H9 (cell line): ENCODE measurements at regions not wholly inside any gene's neighbourhood (a gene's known extent, or its start where the extent isn't known, plus 50 kb on each side); places are given as distances from the start of the nearest gene placed in this dataset.
"Not testable (repeated sequence)": the region's sequence is repeated elsewhere in the genome, so short reads cannot be mapped to it uniquely, and the experiment has no call there.

ENCODE experiments used
- DNase-seq: peaks from one replicate; pipeline ENCODE4 v3.0.0-alpha.2; 2017
- H2AFZ ChIP-seq: one replicate; pipeline ENCODE4 v1.6.1; 2013; ENCODE audit warnings: mild to moderate bottlenecking, low read length, control low read depth, moderate library complexity
- H2AK5ac ChIP-seq: 2 replicates; pipeline ENCODE4 v1.6.1; 2013; ENCODE audit warnings: low read length, control low read depth, mixed read lengths; ENCODE audit not compliant: insufficient read length
- H2BK120ac ChIP-seq: one replicate; pipeline ENCODE4 v1.6.1; 2013; ENCODE audit warnings: low read depth, mild to moderate bottlenecking, low read length, control low read depth, inconsistent platforms; ENCODE audit not compliant: poor library complexity, severe bottlenecking
- H2BK12ac ChIP-seq: 2 replicates; pipeline ENCODE4 v1.6.1; 2013; ENCODE audit warnings: low read length, control low read depth, mixed read lengths, low read depth; ENCODE audit not compliant: insufficient read length
- H2BK15ac ChIP-seq: 2 replicates; pipeline ENCODE4 v1.6.1; 2013; ENCODE audit warnings: low read depth, low read length, control low read depth
- H2BK20ac ChIP-seq: one replicate; pipeline ENCODE4 v1.6.1; 2013; ENCODE audit warnings: low read depth, mild to moderate bottlenecking, low read length, control low read depth, inconsistent platforms; ENCODE audit not compliant: poor library complexity, severe bottlenecking
- H2BK5ac ChIP-seq: 2 replicates; pipeline ENCODE4 v1.6.1; 2013; ENCODE audit warnings: low read length, control low read depth, mixed read lengths; ENCODE audit not compliant: insufficient read length
- H3K14ac ChIP-seq: 2 replicates; pipeline ENCODE4 v1.6.1; 2013; ENCODE audit warnings: low read length, control low read depth; ENCODE audit not compliant: insufficient read depth
- H3K18ac ChIP-seq: 2 replicates; pipeline ENCODE4 v1.6.1; 2013; ENCODE audit warnings: low read depth, mild to moderate bottlenecking, mixed read lengths, low read length, control low read depth; ENCODE audit not compliant: insufficient read length
- H3K23ac ChIP-seq: 2 replicates; pipeline ENCODE4 v1.6.1; 2013; ENCODE audit warnings: low read length, control low read depth, mixed read lengths, low read depth; ENCODE audit not compliant: insufficient read length
- H3K23me2 ChIP-seq: 2 replicates; pipeline ENCODE4 v1.6.1; 2013; ENCODE audit warnings: low read depth, mild to moderate bottlenecking, mixed read lengths, low read length, control low read depth; ENCODE audit not compliant: insufficient read length, poor library complexity, severe bottlenecking
- H3K27ac ChIP-seq: 2 replicates; pipeline ENCODE4 v1.5.1; 2013; ENCODE audit warnings: low read length, control low read depth, mixed read lengths, low read depth; ENCODE audit not compliant: insufficient read length
- H3K27me3 ChIP-seq: 2 replicates; pipeline ENCODE4 v1.6.1; 2013; ENCODE audit warnings: low read length, control low read depth, inconsistent platforms; ENCODE audit not compliant: insufficient read depth
- H3K4ac ChIP-seq: 2 replicates; pipeline ENCODE4 v1.6.1; 2013; ENCODE audit warnings: low read depth, mild to moderate bottlenecking, control low read depth, inconsistent platforms, low read length, moderate library complexity
- H3K4me1 ChIP-seq: 2 replicates; pipeline ENCODE4 v1.6.1; 2013; ENCODE audit warnings: low read length, control low read depth, inconsistent platforms; ENCODE audit not compliant: insufficient read depth
- H3K4me2 ChIP-seq: 2 replicates; pipeline ENCODE4 v1.6.1; 2013; ENCODE audit warnings: low read length, control low read depth, mixed read lengths; ENCODE audit not compliant: insufficient read length, insufficient read depth
- H3K56ac ChIP-seq: 2 replicates; pipeline ENCODE4 v1.6.1; 2013; ENCODE audit warnings: low read depth, mild to moderate bottlenecking, mixed read lengths, low read length, control low read depth; ENCODE audit not compliant: insufficient read length
- H3K79me1 ChIP-seq: 2 replicates; pipeline ENCODE4 v1.6.1; 2013; ENCODE audit warnings: low read depth, mild to moderate bottlenecking, moderate library complexity, low read length, control low read depth, inconsistent platforms; ENCODE audit not compliant: insufficient read depth, poor library complexity, severe bottlenecking
- H3K79me2 ChIP-seq: 2 replicates; pipeline ENCODE4 v1.6.1; 2013; ENCODE audit warnings: low read length, control low read depth, inconsistent platforms; ENCODE audit not compliant: insufficient read depth
- H3K9ac ChIP-seq: 2 replicates; pipeline ENCODE4 v1.6.1; 2013; ENCODE audit warnings: low read length, control low read depth, mixed read lengths; ENCODE audit not compliant: insufficient read length; ENCODE audit errors: extremely low read depth
- H3K9me3 ChIP-seq: one replicate; pipeline ENCODE4 v1.6.1; 2013; ENCODE audit warnings: low read depth, low read length, inconsistent platforms; ENCODE audit not compliant: control insufficient read depth
- H3T11ph ChIP-seq: one replicate; pipeline ENCODE4 v1.6.1; 2013; ENCODE audit warnings: mild to moderate bottlenecking, low read length, control low read depth, inconsistent platforms
- H4K20me1 ChIP-seq: one replicate; pipeline ENCODE4 v1.6.1; 2013; ENCODE audit not compliant: control insufficient read depth, insufficient read length, insufficient read depth
- H4K5ac ChIP-seq: 2 replicates; pipeline ENCODE4 v1.6.1; 2013; ENCODE audit warnings: low read depth, mild to moderate bottlenecking, mixed read lengths, low read length, control low read depth; ENCODE audit not compliant: insufficient read length
- H4K8ac ChIP-seq: replicated peaks from 2 replicates; pipeline ENCODE4 v1.6.1; 2013; ENCODE audit warnings: low read length, control low read depth, mixed read lengths, low read depth; ENCODE audit not compliant: insufficient read length
- H4K91ac ChIP-seq: 2 replicates; pipeline ENCODE4 v1.6.1; 2013; ENCODE audit warnings: low read depth, mild to moderate bottlenecking, moderate library complexity, mixed read lengths, low read length, control low read depth; ENCODE audit not compliant: insufficient read length
- H3K27ac Mint-ChIP-seq, 3 experiments: 2 replicates in 2 of 3; 3 replicates in 1 of 3; pipeline ENCODE4 v1.8.0; 2020 to 2021; ENCODE audit warnings: mixed read lengths in 3 of 3, mild to moderate bottlenecking in 1 of 3, moderate library complexity in 1 of 3
- H3K27me3 Mint-ChIP-seq: 2 replicates; pipeline ENCODE4 v1.8.0; 2021; ENCODE audit warnings: low read depth, mild to moderate bottlenecking, moderate library complexity, mixed read lengths
- H3K36me3 Mint-ChIP-seq, 3 experiments: 2 replicates in 2 of 3; 3 replicates in 1 of 3; pipeline ENCODE4 v1.8.0; 2020 to 2021; ENCODE audit warnings: low read depth in 3 of 3, mixed read lengths in 3 of 3; ENCODE audit not compliant: insufficient read depth in 1 of 3
- H3K4me1 Mint-ChIP-seq, 2 experiments: 2 replicates each; pipeline ENCODE4 v1.8.0; 2020; ENCODE audit warnings: mixed read lengths in 2 of 2
- H3K4me3 Mint-ChIP-seq, 2 experiments: 2 replicates in 1 of 2; 3 replicates in 1 of 2; pipeline ENCODE4 v1.8.0; 2020 to 2021; ENCODE audit warnings: mild to moderate bottlenecking in 2 of 2, mixed read lengths in 2 of 2, moderate library complexity in 1 of 2
- H3K9me3 Mint-ChIP-seq, 2 experiments: 2 replicates in 1 of 2; 3 replicates in 1 of 2; pipeline ENCODE4 v1.8.0; 2020; ENCODE audit warnings: mild to moderate bottlenecking in 2 of 2, mixed read lengths in 2 of 2, moderate library complexity in 1 of 2
- WGBS: extraction: QIAGEN DNeasy Blood & Tissue Kit; methylation state at CpG from one replicate; pipeline ENCODE4 v1.1.7; 2013; ENCODE audit warnings: missing lambda C conversion rate, low lambda C conversion rate, mixed read lengths; ENCODE audit not compliant: insufficient read length; ENCODE audit errors: extremely low coverage; 5-methylcytosine and 5-hydroxymethylcytosine counted together
- TF ChIP-seq, protein P1 (sequence below): fragments of 200-600 bp; sonication (generic); conservative IDR thresholded peaks from 3 replicates; pipeline ENCODE4 v1.8.0; 2021; ENCODE audit warnings: antibody characterized with exemption, mild to moderate bottlenecking

DNA sequence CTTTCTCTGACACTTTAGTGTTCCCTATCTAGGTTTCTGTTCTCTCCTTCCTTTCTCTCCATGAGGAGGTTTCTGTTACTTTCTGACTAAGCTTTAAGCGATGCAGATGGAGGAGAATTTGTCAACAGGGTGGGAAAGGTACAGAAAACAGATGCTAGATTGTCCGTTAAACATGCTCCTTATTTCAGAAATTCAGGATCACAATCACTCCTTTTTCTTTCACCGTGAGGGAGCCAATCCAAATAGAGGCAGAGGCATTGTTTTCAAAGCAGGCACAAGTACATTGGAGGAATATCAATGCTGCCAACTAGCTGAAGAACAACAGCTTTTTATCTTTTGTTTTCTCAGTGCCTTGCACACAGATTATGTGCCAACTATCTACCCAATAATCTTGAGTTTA lies 215.7 kb upstream of the FOLH1 start:
- Mint-ChIP-seq H3K36me3 (peaks cover 0 to 13% (median 0%) of the 10 kb centered on the region in 3 experiments; a peak in 3 of 7 replicates), H3K27ac (no peak overlapping the region), H3K27me3 (no peaks in the 10 kb centered on the region), H3K4me3 (no peak overlapping the region), H3K4me1 (peaks cover 7 to 13% of the 10 kb centered on the region in 2 experiments), H3K9me3 (peaks cover 65 to 82% of the 10 kb centered on the region in 2 experiments)
- Histone ChIP-seq H2BK120ac (no peak overlapping the region), H3K14ac (no peak overlapping the region), H3T11ph (no peak overlapping the region), H3K4me1 (no peaks in the 10 kb centered on the region; the same call in 1 of the 2 replicates), H2BK12ac (no peak overlapping the region), H4K8ac (no peak overlapping the region), H3K18ac (no peak overlapping the region), H3K27me3 (no peaks in the 10 kb centered on the region), H3K27ac (no peak overlapping the region), H2BK5ac (no peak overlapping the region), H2AK5ac (no peak overlapping the region), H4K20me1 (no peaks in the 10 kb centered on the region), H3K79me1 (no peaks in the 10 kb centered on the region), H3K4ac (no peak overlapping the region), H4K91ac (no peak overlapping the region), H3K9me3 (no peaks in the 10 kb centered on the region), H2BK20ac (no peak overlapping the region), H4K5ac (no peak overlapping the region), H3K23ac (no peak overlapping the region), H2BK15ac (no peak overlapping the region), H3K79me2 (no peaks in the 10 kb centered on the region), H3K23me2 (no peaks in the 10 kb centered on the region), H2AFZ (no peak overlapping the region), H3K4me2 (no peak overlapping the region), H3K9ac (no peak overlapping the region), H3K56ac (no peak overlapping the region)
- DNase-seq: no peak
- no CpG with 5 or more reads among the region's 3 CpGs for WGBS
- TF ChIP-seq, protein P1, sequence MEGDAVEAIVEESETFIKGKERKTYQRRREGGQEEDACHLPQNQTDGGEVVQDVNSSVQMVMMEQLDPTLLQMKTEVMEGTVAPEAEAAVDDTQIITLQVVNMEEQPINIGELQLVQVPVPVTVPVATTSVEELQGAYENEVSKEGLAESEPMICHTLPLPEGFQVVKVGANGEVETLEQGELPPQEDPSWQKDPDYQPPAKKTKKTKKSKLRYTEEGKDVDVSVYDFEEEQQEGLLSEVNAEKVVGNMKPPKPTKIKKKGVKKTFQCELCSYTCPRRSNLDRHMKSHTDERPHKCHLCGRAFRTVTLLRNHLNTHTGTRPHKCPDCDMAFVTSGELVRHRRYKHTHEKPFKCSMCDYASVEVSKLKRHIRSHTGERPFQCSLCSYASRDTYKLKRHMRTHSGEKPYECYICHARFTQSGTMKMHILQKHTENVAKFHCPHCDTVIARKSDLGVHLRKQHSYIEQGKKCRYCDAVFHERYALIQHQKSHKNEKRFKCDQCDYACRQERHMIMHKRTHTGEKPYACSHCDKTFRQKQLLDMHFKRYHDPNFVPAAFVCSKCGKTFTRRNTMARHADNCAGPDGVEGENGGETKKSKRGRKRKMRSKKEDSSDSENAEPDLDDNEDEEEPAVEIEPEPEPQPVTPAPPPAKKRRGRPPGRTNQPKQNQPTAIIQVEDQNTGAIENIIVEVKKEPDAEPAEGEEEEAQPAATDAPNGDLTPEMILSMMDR: no peak

DNA sequence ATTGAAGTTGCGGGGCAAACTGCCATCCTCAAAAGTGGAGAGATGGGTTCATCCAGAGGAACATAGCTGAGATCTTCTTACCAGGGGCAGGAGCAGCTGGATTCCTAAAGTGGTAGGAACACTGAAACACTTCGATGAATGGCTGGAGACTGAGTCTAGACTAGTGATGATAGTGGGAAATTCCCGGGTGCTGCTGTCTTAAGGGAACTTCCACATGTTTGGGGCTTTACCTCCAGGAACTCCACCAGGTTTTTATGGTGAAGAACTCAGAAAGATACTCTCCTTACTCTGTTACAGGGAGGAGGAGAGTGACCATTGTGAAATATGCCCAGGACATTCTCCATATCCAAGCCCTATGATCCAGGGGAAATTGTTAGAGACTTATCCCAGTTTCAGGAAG lies 210.5 kb upstream of the FOLH1 start:
- H3K27me3 ChIP-seq, H3K79me2 ChIP-seq, H2AFZ ChIP-seq, H3K9ac ChIP-seq, H3K4me1 ChIP-seq, H3K18ac ChIP-seq, H2BK20ac ChIP-seq, H3K27ac ChIP-seq, H4K5ac ChIP-seq, DNase-seq, H3K9me3 ChIP-seq, H3K23me2 ChIP-seq, H4K20me1 ChIP-seq, H2BK120ac ChIP-seq, H3K4me3 Mint-ChIP-seq, H3K4ac ChIP-seq, H4K8ac ChIP-seq, H3K79me1 ChIP-seq, H3K36me3 Mint-ChIP-seq, H2BK15ac ChIP-seq, H3T11ph ChIP-seq, H4K91ac ChIP-seq, H3K4me2 ChIP-seq, H2AK5ac ChIP-seq, H3K27ac Mint-ChIP-seq, H3K56ac ChIP-seq, H2BK12ac ChIP-seq, H3K23ac ChIP-seq, H3K27me3 Mint-ChIP-seq, H3K4me1 Mint-ChIP-seq, H2BK5ac ChIP-seq, H3K14ac ChIP-seq: not testable (repeated sequence)
- no CpG with 5 or more reads among the region's 3 CpGs for WGBS
- peaks cover 55 to 81% of the 10 kb centered on the region in 2 experiments for H3K9me3 Mint-ChIP-seq
